GM18499 (cell line): ENCODE measurements at regions not wholly inside any gene's neighbourhood (a gene's known extent, or its start where the extent isn't known, plus 50 kb on each side); places are given as distances from the start of the nearest gene placed in this dataset.

ENCODE experiments used
- ATAC-seq: cut with Tn5 transposase; IDR thresholded peaks from one replicate; pipeline ENCODE4 v1.9.1; 2021; ENCODE audit warnings: moderate number of reproducible peaks; ENCODE audit not compliant: insufficient read depth, unreplicated experiment

DNA sequence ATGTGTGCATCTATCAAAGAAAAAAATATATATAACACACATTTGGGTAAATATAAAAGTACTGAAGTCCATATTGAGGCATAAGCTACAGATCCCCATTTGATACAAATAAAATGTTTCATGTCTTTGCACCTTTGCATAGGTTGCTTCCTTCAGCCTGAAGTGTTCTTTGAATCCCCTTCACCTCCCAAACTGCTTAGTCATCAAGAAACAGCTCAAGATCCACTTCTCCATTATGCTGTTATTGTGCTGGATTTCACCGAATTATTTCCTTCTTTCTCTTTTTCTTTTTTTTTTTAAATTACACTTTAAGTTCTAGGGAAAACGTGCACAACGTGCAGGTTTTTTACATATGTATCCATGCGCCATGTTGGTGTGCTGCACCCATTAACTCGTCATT lies 419.1 kb downstream of the ENC1 start:
- ATAC-seq: no peak

DNA sequence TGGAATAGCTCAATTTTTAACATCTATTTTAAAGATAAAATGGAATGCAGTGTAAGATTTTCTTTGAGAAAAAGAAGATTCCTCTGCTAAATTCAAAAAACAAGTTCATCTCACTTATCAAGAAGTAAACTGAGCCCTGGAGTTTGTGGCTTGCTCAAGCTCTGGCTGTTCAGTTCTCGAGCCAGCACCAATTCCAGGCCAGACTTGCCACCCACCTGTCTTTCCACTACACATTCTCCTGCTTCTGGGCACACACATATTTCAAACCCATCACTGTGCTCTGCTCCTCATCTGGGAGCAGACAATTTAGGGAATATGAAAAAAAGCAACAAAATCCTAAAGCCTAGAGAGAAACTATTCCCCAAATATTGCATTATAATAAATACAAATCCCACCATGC lies 424.5 kb downstream of the ENC1 start:
- no peak for ATAC-seq

DNA sequence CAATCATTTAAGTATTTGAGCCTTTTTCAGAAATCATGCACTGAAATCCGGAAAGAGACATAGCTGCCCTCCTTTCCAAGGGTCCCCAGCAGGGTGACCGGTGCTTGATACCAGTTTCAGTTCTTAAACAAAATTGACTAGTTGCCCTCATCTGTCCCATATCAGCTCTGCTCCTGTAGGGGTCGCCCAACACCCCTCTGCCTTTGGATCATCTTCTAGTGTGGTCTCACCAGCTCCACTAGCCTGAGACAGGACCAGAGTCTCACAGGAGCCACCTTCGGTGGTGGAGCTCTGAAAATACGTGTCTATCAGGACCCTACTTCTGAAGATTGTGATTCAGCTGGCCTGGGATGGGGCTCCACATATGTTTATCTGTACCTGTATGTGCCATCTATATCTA lies 428.2 kb downstream of the ENC1 start:
- ATAC-seq: no peak

DNA sequence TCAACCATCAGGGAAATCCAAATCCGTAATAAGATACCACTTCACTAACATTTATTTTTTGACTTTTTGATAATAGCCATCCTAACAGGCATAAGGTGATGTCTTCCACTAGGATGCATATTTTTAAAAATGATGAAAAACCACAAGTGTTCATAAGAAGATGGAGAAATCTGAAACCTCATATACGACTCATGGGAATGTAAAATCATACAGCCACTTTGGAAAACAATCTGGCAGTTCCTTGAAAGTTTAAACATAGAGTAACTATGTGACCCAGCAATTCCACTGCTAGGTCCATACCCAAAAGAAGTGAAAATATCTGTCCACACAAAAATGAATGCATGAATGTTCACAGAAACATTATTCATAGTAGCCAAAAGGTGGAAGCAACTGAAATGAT lies 431.0 kb downstream of the ENC1 start:
- no peak for ATAC-seq

DNA sequence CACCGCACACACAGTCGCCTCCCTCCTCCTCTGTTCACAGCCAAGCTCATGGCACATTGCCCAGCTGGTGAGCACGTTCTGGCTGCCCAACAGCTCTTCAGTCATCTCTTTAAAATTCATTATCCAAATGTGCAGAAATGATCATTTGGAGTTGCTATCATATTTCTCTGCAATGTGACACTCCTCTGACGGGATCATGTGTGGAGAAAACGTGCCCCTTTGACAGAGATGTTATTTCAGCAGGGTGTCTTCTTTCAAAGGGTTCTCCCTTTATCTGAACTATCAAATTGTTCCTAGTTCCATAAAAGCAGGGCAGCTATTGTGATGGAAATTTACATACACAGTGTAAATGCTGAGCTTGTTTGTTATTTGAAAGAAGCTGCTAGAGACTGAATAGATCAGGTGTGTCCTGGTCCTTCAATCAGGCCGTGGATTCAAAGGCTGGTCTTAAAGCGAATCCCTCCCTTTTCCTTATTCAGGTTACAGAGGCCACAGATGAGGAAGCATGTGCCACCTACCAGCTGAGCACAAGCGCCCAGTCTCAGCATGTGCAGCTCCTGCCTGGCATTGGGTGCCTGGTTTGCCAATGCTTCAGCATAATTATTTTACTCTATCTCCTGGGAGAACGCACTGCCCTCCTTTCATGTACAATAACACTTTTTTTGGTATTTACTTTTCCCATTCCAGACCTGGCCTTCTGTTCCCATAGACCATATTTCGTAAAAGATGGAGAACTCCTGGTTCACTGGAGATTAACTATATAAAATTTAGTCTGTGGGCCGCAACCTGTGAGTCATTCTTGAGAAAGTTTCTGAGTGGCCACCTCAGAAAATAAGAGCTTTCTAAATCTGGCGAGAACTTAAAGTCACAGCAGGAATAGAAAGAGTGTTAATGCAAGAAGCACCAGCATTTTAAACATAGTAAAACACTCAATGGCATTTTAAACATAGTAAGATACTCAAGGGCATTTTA lies 433.7 kb downstream of the ENC1 start:
- ATAC-seq: no peak

DNA sequence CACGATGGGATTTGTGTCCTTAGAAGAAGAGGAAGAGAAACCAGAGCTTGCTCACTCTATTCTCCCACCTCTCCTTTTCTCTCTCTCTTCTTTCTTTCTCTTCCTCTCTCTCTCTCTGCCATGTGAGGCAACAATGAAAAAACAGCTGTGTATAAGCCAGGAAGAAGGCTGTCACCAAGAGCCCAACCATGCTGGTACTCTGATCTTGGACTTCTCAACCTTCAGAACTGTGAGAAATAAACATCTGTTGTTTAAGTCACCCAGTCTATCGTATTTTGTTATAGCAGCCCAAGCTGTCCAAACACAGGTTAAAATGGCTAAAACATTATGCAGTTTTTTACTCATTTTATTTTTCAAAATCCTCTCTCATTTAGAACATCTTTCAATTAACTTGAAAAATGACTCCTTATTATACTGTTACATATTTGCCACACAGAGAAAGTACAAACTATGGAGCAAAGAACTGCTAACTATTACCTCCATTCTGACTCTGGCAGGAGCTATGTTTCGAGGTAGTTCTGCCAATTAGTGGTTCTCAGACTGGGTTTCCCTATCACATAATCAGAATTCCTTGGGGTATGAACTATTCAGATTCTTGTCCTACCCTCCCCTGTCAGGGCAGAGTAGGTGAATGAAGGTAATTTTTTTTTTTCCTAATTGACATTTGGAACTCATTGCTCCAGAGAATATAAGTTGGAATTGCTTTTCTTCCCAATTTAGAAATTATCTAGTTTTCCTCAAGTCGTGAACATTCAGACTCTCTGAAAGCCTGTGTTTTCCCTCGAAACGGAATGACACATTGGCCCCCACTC lies 434.6 kb downstream of the ENC1 start:
- no peak for ATAC-seq

DNA sequence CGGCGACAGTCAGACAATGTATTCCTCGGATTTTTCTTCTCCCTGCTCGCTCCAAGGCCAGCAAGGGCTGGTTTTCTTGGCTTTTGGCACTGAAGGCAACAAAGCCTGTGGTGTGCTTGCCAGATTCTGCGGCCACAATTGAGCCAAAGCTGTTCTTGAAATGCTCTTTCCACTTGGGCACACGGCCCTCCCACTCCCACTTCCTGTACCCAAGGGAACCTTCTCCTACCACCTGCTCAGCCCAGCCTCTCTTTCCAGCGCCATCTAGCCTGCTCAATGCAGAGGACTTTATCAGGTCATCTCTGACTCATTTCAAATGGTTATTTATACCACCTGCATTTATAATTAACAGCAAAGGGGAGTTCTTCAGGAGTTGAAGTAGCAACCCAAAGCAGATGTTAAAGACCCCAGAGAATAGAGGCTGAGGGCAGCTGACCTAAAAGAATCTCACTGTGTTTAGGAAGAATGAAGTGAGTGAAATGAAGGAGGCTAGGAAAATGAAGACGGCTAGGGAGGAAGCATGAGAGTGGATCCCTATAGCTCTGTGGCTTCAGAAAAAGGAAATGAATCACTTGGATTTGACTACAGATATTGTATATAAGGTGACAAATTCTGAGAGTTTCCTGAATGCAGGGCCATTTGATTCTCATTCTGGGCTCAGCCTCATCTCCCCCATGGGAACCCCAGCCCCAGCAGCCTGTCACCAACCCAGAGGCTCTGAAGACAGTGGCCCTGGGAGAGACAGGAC lies 439.0 kb downstream of the ENC1 start:
- no peak for ATAC-seq

DNA sequence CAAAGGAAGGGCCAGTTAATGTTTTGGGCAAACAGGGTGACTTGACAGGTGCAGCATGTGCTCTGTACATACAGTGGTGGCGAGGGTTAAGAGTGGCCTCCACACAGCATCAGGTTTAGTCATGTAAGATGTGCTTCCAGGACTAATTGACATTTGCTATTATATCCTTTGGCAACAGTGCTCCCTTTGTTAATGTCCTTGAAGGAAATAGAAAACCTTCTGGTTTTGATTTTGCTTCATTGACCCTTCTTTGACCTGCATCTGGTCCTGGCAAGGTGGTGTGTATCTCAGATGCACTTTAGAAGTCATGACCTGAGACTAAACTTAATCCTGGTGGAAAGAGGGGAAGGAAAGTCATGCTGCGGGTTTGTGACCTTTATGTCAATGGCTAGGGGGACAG lies 440.0 kb downstream of the ENC1 start:
- ATAC-seq: no peak

DNA sequence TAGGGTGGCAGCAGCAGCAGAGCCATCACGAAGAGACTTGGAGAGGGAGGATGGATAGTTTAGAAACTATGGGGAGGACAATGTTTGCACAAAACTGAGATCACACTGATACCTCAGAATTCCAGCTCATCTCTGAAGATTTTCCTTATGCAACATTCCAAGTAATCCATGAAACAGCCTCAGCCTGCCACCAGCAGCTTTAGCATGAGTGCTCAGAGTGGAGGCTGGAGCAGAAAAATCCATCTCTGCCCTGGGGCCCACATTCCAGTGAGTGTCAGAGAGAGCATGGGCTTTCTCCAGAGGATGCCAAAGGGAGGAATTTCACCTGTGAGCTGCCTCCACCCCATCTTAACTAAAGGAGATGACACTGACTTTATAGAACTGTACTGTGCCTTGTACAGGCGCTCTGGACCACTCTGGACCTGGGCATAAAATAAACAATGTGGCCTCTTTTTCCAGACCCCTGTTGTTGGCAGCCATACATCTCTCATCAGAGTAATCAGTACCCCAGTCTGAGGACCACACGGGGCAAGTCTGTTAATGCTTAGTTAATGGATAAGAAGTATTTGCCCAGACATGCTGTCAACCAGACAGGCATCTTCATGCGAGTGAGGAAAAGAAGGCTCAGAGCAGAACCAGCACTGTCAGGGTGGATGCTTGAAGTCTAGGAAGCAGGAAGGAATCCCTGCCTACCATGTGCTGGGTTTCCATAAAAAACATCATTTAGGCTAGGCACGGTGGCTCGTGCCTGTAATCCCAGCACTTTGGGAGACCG lies 440.9 kb downstream of the ENC1 start:
- ATAC-seq: no peak

DNA sequence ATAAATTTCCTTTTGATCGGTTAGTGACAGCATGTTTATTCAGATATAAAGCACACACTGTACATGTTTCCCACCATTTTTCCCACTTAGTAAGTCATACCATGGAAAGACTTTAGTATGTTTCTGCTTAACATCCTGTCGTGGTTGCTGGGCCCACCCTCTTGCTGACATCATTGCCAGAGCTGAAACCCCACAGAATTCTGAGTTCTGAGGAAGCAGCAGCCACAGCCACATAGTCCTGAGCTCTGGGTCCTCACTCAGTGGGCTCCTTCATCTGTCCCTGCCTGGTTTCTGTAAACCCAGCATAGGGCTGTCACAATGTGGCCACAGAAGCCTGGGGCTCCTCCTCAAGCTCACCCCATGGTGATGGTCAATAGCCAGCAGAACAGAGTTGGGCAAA lies 441.5 kb downstream of the ENC1 start:
- ATAC-seq: no peak

DNA sequence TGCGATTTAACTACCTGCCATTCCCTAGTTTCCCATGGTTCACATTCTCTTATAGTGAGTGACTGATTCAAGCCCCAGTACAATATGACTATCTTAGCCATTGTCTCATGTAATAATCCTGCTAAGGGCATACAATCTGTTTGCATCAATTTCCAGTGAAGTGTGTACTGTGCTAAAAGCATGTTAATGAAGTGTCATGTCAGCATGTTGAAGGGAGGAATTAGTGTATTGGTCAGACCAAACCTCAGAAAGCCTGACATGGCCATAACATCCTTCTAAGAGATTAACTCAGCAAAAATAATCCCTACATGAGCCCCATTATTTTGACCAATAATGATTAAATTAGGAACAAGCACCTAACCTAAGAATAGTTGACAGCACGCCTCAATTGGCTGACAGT lies 442.4 kb downstream of the ENC1 start:
- ATAC-seq: no peak

DNA sequence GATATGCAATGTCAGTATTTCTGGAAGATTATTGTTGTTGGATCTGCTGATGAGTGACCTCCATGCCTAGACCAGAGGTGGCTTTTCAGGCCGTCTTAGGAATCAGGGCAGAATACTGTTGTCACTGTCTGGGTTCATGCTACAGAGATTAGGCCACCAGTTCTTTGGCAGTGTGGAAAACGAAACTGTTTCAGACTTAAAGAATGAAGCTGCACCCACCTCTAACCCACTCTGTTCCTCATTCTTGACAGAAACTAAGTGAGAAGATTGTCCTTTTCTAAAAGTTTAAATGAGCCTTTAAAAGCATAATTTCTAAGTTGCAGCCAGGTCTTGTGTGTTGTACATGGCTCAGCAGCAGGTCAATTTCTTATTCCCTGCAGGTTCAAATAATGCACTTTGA lies 444.3 kb downstream of the ENC1 start:
- ATAC-seq: peak; percentile 45

DNA sequence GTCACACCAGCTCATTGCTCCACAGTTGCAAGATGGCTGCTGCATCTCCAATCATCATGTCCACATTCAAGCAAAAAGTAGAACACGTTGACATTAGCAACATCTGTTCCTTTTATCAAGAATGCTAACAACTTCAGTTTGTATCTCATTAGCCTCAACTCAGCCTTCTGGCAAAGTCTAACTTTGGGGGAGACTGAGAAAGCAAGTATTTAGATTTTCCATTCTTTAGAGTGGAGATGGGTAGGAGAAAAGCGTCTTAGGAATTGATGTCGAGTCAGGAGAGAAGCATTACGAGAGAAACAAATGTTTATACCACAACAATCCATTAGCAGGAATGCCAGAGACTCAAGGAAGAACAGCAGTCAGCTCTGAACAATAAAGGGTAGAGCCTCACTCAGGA lies 446.3 kb downstream of the ENC1 start:
- ATAC-seq: no peak

DNA sequence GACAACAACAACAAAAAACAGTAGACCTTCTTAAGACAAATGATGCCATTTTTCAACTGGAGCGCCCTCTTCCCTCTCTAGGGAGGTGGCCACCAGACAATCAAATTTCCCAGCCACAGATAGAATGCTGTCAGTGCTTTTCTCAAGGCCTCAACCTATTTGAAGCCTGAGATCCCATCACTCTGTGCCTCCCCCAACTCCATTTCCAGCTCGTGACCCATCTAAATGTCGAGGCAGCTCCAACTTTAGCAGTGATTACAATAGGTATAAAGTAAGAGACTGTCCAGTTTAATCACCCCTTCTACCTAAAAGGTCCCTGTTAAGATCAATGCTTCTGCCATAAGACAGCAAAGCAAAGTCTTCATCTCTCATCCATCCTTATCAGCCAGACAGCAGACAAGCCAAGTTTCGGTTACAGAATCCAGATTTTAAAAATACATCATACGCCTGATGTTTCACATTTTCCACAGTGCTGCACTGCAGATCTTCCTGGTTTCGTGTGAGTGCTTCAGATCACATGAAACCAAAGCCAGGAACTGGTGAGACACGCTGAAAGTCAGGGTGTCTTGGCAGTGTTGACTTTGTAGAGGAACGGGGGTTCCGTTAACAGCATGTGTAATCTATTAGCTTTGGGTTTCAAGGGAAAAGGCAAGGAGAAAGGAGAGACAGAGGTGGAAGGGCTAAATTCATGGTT lies 447.8 kb downstream of the ENC1 start:
- ATAC-seq: no peak

DNA sequence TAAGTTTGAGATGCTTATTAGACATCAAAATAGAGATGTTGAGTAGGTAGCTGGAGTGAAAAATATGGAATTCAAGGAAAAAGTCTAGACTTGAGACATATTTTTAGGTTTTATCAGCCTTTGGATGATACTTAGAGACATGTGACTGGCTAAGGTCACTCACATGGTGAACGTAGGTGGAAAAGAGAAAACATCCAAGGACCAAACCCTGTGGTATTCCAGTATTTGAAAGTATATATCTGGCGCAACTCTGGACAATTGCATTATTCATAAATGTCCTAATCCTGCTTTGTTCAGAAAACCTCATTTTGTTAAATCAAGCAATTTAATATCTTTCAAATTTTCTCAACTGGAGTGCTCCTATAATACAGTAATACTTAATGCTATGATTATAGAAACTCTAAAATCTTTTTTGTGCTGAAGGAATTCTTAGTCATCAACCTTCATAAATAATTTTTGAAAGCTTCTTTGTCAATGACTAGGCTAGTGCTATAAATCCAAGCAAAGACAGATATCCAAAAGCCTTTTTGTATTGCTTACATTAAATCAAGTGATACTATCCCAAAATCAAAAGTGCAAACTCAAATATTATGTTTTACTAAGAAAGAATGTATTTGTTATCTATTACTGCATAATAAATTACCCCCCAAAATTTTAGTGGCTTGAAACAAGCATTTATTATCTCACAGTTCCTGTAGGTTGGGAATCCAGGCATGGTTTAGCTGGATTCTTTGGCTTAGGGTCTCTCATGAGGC lies 452.0 kb downstream of the ENC1 start:
- ATAC-seq: no peak

DNA sequence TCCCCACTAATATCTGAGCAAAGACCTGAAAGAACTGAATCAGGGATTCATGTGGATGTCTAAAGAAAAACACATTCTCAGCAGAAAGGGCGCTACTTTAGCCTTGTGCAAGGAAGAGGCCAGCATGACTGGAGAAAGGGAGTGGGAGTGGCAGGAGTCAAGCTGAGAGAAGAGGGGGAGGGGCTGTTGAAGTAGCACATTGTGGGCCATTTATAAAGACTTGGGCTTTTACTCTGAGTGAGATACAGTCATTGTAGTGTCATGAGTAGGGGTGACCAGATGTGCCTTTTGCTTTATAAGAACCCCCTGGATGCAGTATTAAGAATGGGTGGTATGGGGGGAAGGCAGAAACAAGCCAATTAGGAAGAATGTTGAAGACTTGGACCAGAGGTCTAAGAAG lies 452.8 kb downstream of the ENC1 start:
- ATAC-seq: no peak

DNA sequence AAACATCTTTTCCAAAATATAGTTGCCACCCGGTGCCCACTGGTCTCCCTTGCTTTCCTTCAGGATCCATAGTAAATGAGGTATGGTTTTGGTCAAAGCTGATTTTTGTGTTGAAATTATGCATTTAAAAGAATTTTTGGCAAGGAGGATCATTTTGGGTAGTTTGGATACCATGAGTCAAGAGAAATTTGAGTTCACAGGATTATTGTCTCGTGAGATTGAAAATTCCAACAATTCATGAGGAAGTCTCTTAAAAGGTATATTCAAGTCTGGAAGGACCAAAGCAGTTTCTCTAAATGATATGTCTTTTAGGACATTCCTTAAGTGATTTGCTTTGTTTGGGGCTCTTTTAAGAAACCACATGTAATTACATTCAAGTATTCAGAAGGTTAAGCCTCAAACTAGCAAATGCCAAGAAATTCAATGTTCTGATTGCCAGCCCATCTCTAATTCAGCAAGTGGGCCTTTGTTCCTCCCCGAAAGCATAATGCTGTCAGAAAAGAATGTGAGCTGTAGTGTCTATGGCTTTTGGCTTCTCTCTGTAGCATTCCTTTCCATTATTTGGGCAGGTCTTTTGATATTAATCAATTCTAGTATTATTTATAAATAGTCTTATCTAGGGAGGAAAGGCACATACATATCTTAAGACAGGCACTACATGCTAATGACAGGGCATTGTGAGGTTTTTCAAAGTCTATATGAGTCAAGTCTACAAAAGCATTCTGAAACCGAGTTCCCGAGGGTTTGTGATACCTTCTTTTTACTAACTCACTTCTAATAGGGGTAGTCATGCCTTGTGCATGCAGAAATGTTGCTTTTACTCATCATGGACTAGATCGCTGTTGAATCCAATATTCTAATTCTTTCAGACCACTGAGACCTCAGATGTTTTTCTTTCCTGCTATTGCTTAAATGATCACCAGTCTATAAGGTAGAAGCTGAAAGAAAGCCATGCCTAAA lies 453.9 kb downstream of the ENC1 start:
- no peak for ATAC-seq

DNA sequence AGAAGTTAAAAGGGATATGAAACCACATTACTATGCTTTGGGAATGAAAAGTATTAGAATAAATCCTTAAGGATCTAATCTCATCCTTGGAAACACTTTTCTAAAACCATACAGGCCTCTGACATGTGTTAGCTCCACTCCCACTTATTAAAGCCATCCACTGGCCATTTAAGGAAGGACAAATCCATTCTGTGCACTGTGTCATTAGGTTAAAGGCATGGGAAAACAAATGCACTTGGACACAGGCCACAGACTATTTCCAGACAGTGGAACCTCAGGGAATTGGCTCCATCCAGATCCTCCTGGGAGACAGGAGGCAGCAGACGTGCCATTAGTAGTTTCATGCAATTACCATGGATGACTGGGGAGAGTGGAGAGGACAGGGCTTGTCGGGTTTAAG lies 454.9 kb downstream of the ENC1 start:
- no peak for ATAC-seq
